Neural cell (in vitro differentiated cells): ENCODE measurements at regions not wholly inside any gene's neighbourhood (a gene's known extent, or its start where the extent isn't known, plus 50 kb on each side); places are given as distances from the start of the nearest gene placed in this dataset.

Source experiments
- H2AFZ ChIP-seq: fragments of 200-600, 300-800 bp; sonication (generic), shearing (Covaris generic); 2 replicates; pipeline ENCODE4 v1.6.0; 2014; ENCODE audit warnings: low read depth, mild to moderate bottlenecking, antibody characterized with exemption, low read length, moderate library complexity
- H3F3A ChIP-seq: fragments of 200-600 bp; shearing (Covaris generic); 2 replicates; pipeline ENCODE4 v1.6.1; 2016; ENCODE audit warnings: mild to moderate bottlenecking, moderate library complexity, mixed read lengths, antibody characterized with exemption, low read length; ENCODE audit not compliant: insufficient read depth, poor library complexity, severe bottlenecking
- H3K27ac ChIP-seq: fragments of 200-600, 300-800 bp; sonication (generic), shearing (Covaris generic); 2 replicates; pipeline ENCODE4 v1.5.1; 2014; ENCODE audit warnings: mild to moderate bottlenecking, low read length, moderate library complexity
- H3K27me3 ChIP-seq: fragments of 300-800, 200-600 bp; sonication (generic), shearing (Covaris generic); 2 replicates; pipeline ENCODE4 v1.6.0; 2014; ENCODE audit warnings: mild to moderate bottlenecking, low read depth, low read length, moderate library complexity; ENCODE audit not compliant: insufficient read depth
- H3K36me3 ChIP-seq: fragments of 300-800, 200-600 bp; sonication (generic), shearing (Covaris generic); 2 replicates; pipeline ENCODE4 v1.5.1; 2014; ENCODE audit warnings: mild to moderate bottlenecking, antibody characterized with exemption, low read length, moderate library complexity; ENCODE audit not compliant: insufficient read depth
- H3K4me2 ChIP-seq: fragments of 300-800, 200-600 bp; sonication (generic), shearing (Covaris generic); 2 replicates; pipeline ENCODE4 v1.6.0; 2014; ENCODE audit warnings: mild to moderate bottlenecking, low read length
- H3K4me3 ChIP-seq: fragments of 300-800, 200-600 bp; sonication (generic), shearing (Covaris generic); 2 replicates; pipeline ENCODE4 v1.5.1; 2014; ENCODE audit warnings: mild to moderate bottlenecking, low read length, moderate library complexity
- H3K79me2 ChIP-seq: fragments of 200-600 bp; shearing (Covaris generic); replicated peaks from 2 replicates; pipeline ENCODE4 v1.6.0; 2014; ENCODE audit warnings: mild to moderate bottlenecking, low read length, moderate library complexity; ENCODE audit not compliant: insufficient read depth
- H3K9ac ChIP-seq: fragments of 300-800, 200-600 bp; sonication (generic), shearing (Covaris generic); 2 replicates; pipeline ENCODE4 v1.6.1; 2016; ENCODE audit warnings: mild to moderate bottlenecking, low read length, mixed read lengths
- H3K9me2 ChIP-seq: fragments of 200-600 bp; shearing (Covaris generic); 2 replicates; pipeline ENCODE4 v1.6.1; 2016; ENCODE audit warnings: mild to moderate bottlenecking, low read length, mixed read lengths; ENCODE audit not compliant: insufficient read depth
- H3K9me3 ChIP-seq: fragments of 200-600, 300-800 bp; sonication (generic), shearing (Covaris generic); 2 replicates; pipeline ENCODE4 v1.6.1; 2016; ENCODE audit warnings: mild to moderate bottlenecking, mixed run types, low read length, moderate library complexity, mixed read lengths
- H4K20me1 ChIP-seq: fragments of 200-600 bp; shearing (Covaris generic); 2 replicates; pipeline ENCODE4 v1.6.1; 2016; ENCODE audit warnings: mild to moderate bottlenecking, mixed run types; ENCODE audit not compliant: insufficient read depth
- CTCF ChIP-seq: fragments of 450-650 bp; IDR thresholded peaks from 2 replicates; pipeline ENCODE4 v1.5.1; 2014; ENCODE audit warnings: antibody characterized with exemption, mild to moderate bottlenecking, moderate library complexity; ENCODE audit not compliant: poor library complexity, severe bottlenecking
- EP300 ChIP-seq: fragments of 450-650 bp; conservative IDR thresholded peaks from 2 replicates; pipeline ENCODE4 v1.6.1; 2014; ENCODE audit warnings: antibody characterized with exemption, mild to moderate bottlenecking, moderate library complexity; ENCODE audit not compliant: poor library complexity, severe bottlenecking
- EZH2 ChIP-seq: fragments of 200-600, 300-800 bp; shearing (Covaris generic), sonication (generic); IDR thresholded peaks from 2 replicates; pipeline ENCODE4 v1.6.1; 2014; ENCODE audit warnings: antibody characterized with exemption, low read length, borderline replicate concordance, mild to moderate bottlenecking; ENCODE audit not compliant: insufficient read depth, poor library complexity, severe bottlenecking
- MXI1 ChIP-seq: fragments of 450-650 bp; conservative IDR thresholded peaks from 2 replicates; pipeline ENCODE4 v1.6.1; 2014; ENCODE audit warnings: antibody characterized with exemption, mild to moderate bottlenecking; ENCODE audit not compliant: poor library complexity, severe bottlenecking
- POLR2AphosphoS5 ChIP-seq: IDR thresholded peaks from 2 replicates; pipeline ENCODE4 v1.6.1; 2012
- REST ChIP-seq: IDR thresholded peaks from 2 replicates; pipeline ENCODE4 v1.6.1; 2012; ENCODE audit warnings: borderline replicate concordance
- SMC3 ChIP-seq: fragments of 450-650 bp; conservative IDR thresholded peaks from 2 replicates; pipeline ENCODE4 v1.6.1; 2014; ENCODE audit warnings: antibody characterized with exemption, mild to moderate bottlenecking, moderate library complexity; ENCODE audit not compliant: poor library complexity
- TAF1 ChIP-seq: IDR thresholded peaks from 2 replicates; pipeline ENCODE4 v1.6.1; 2012; ENCODE audit warnings: low read depth

GRCh38 chr3:76724075-76724474 is 315.8 kb upstream of the ROBO2 start:
- no peak overlapping the region for H3K4me2 ChIP-seq
- no peaks in the 10 kb centered on the region for H3K9me2 ChIP-seq
- H3K79me2 ChIP-seq, result no peaks in the 10 kb centered on the region
- H3K27me3 ChIP-seq, result no peaks in the 10 kb centered on the region
- no peaks in the 10 kb centered on the region for H3F3A ChIP-seq
- H4K20me1 ChIP-seq, result no peaks in the 10 kb centered on the region
- H3K36me3 ChIP-seq, result no peaks in the 10 kb centered on the region
- H3K27ac ChIP-seq, result no peak overlapping the region
- H3K9me3 ChIP-seq, result no peaks in the 10 kb centered on the region
- no peak overlapping the region for H3K9ac ChIP-seq
- H2AFZ ChIP-seq, result no peak overlapping the region
- no peak overlapping the region for H3K4me3 ChIP-seq
- TF ChIP-seq EP300 (no peak), SMC3 (no peak), REST (no peak), EZH2 (no peak), POLR2AphosphoS5 (no peak), CTCF (no peak), MXI1 (no peak), TAF1 (no peak)

GRCh38 chr3:76724706-76725105 is 315.2 kb upstream of the ROBO2 start:
- no peaks in the 10 kb centered on the region for H3K9me3 ChIP-seq
- H3K4me2 ChIP-seq, result no peak overlapping the region
- H4K20me1 ChIP-seq, result no peaks in the 10 kb centered on the region
- H2AFZ ChIP-seq, result no peak overlapping the region
- no peak for TF ChIP-seq POLR2AphosphoS5
- TF ChIP-seq TAF1, result no peak
- TF ChIP-seq REST, result no peak
- TF ChIP-seq SMC3, result no peak
- no peak for TF ChIP-seq CTCF
- TF ChIP-seq EP300, result no peak
- TF ChIP-seq EZH2, result no peak
- no peaks in the 10 kb centered on the region for H3F3A ChIP-seq
- no peak overlapping the region for H3K27ac ChIP-seq
- H3K27me3 ChIP-seq, result no peaks in the 10 kb centered on the region
- H3K9ac ChIP-seq, result no peak overlapping the region
- H3K36me3 ChIP-seq, result no peaks in the 10 kb centered on the region
- H3K79me2 ChIP-seq, result no peaks in the 10 kb centered on the region
- H3K9me2 ChIP-seq, result no peaks in the 10 kb centered on the region
- H3K4me3 ChIP-seq, result no peak overlapping the region
